GM20000 (cell line): ENCODE measurements at regions not wholly inside any gene's neighbourhood (a gene's known extent, or its start where the extent isn't known, plus 50 kb on each side); places are given as distances from the start of the nearest gene placed in this dataset.

Source experiments
- DNase-seq: peaks from one replicate; pipeline ENCODE4 v3.0.0; 2012; ENCODE audit warnings: low spot score
- TF ChIP-seq, protein P1 (sequence below): IDR thresholded peaks from 2 replicates; pipeline ENCODE4 v1.5.1; 2012; ENCODE audit warnings: mild to moderate bottlenecking, control low read depth; ENCODE audit errors: extremely low read depth, missing control alignments

DNA sequence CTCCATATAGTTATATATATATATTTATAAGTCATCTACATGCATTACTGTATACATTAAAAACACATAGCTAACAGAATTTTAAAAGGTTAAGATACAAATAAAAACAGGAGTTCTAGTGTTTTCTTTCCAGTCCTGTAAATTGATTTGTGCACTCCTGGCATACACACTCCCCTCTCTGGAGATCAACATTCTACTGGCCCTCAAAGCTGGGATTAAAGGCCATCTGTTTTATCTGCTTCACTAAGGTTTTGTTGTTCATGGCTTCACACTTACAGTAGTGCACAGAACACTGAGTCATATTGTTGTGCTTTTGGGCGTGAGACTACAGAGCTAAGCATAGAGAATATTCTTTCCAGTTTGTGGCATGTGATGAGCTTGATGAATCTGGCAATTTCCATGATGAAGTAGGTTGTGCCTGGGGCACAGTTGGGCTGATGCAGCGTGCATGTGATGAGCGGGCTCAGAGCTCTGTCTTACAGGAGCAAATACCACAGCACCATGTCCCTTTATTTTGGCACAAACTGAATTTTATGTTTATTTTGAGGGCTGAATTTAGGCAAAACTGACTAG is 98.2 kb downstream of the TAF11L14 start:
- no peak for DNase-seq

DNA sequence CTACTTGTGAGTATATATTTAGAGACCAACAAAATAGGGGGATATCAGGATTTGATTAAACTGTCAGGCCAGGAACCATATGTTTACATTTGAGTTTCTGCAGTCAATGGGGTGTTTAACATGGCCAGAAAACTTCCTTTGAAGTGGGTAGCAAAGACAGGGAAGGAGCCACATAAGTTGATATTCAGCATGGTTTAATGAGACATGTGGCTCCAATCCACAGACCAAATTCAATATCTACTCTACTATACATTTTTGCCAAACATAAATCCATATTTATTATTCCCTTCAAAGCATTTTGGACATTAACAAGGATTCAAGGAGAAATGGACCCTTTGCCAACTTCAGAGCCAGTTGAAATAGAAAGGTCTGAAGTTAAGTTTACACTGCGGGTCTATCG is 99.8 kb downstream of the TAF11L14 start:
- no peak for DNase-seq
- TF ChIP-seq, protein P1, sequence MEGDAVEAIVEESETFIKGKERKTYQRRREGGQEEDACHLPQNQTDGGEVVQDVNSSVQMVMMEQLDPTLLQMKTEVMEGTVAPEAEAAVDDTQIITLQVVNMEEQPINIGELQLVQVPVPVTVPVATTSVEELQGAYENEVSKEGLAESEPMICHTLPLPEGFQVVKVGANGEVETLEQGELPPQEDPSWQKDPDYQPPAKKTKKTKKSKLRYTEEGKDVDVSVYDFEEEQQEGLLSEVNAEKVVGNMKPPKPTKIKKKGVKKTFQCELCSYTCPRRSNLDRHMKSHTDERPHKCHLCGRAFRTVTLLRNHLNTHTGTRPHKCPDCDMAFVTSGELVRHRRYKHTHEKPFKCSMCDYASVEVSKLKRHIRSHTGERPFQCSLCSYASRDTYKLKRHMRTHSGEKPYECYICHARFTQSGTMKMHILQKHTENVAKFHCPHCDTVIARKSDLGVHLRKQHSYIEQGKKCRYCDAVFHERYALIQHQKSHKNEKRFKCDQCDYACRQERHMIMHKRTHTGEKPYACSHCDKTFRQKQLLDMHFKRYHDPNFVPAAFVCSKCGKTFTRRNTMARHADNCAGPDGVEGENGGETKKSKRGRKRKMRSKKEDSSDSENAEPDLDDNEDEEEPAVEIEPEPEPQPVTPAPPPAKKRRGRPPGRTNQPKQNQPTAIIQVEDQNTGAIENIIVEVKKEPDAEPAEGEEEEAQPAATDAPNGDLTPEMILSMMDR: no peak

More for the DNA sequence above, 98.2 kb downstream of the TAF11L14 start:
- TF ChIP-seq, protein P1: no peak

DNA sequence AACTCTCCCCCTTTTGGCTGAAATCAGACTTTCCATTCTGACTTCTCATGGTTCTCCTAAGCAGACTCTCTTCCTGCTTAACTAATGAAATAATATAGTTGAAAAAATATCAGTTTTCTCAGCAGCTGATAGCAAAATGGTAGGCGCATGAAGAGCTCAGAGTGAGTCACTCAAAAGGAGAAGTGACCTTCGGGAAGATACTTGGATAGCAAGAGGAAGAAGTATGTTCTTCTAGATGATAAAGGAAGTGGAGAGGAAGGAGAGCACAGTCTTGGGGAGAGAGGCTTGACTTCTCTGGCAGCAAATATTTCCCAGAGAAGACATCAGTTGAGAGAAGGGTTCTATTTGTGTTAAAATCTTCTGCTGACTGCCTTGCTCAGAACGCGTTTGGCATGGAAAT is 101.5 kb downstream of the TAF11L14 start:
- no peak for DNase-seq

DNA sequence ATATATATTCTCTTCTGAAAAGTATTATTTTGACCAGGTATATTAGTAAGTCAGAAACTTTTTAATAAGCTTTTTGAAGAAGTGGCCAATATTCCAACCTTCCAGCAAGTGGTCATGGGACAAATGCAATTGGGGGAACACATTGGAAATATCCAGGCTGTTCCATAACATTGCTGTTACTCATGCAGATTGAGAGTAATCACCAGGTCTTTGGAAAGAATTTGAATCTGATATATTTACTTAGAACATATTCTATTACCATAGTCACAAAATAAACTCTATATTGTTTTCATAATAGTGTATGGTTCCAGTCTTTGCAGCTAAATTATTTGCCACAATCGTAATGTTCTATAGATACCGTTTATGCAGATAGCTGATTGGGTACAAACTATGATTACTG is 102.8 kb downstream of the TAF11L14 start:
- DNase-seq: no peak
- TF ChIP-seq, protein P1: no peak

More for the DNA sequence above, 101.5 kb downstream of the TAF11L14 start:
- TF ChIP-seq, protein P1: no peak

DNA sequence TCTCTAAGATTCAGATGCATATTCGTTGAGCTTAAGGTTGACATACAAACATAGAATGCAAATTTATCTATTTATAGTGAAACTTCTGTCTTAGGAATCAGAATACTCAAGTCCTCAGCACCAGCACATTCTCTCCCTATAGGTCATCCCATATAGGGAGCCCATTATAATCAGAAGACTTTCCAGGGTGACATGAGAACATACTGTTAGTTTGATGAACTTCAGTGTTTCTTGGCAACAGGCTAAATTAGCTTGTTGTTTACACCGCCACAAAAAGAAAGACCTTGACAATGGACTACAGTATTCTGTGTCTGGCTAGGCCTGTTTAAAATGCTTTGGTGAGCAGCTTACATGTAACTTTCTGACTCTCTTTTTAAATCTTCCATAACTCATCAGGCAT is 104.2 kb downstream of the TAF11L14 start:
- no peak for DNase-seq
- TF ChIP-seq, protein P1: no peak

DNA sequence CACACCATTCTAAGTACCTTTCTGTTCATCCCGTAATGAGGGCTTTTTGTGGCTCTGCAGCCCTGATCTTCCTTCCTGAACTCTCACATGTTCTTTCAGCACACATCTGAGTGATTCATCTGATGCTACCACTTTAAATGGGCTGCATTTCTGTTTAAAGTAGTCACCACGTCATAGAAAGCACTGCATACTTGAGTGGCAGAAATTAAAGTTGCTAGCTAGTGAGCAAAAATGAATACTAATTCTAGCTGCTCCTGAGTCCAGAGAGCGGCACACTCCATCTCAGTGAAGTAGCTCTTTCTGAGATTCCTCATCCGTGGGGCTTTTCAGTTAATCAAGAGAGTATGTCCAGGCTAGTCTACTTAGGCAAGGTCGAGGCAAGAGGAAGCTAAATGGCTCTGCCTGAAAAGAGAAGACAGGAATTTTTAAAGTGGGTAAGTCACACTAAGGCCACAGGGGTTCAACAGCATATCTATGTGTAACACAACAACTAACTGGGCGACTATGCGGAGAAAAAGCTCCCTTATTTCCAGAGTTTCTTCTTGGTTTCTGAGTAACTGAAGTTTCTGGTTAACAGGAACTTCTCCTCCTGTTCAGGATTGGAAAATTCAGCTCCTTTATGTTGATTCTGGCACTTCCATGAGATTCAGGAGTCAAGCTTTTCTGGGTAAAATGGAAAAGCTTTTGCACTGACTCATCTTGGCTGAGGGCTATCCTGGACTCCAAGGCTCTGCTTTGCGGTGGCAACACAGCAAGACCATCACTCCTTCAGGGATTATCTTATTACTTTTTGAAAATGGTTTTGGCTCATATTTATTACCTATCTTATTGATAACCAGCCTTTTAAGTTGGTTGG is 109.5 kb downstream of the TAF11L14 start:
- DNase-seq: no peak
- TF ChIP-seq, protein P1: no peak

DNA sequence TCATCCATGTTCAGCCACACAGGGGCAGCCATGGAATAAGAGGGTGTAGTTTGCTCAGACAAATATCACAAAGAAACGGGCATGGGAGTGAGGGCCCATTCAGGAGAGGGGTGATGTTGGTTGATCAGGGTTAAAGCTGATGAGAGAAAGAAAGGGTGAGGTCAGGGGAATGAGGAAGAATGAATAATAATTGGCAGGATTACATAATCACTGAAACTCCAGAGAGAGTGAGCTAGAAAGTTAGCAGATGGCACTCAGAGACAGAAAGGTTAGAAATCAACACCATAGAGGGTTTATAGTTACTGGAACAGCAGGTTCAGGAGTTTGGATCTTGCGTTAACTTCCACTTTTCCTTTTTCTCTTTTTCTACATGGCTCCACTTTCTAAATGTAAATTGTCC is 113.9 kb downstream of the TAF11L14 start:
- TF ChIP-seq, protein P1: no peak
- no peak for DNase-seq
